ENCODE measurements at regions not wholly inside any gene's neighbourhood (a gene's known extent, or its start where the extent isn't known, plus 50 kb on each side); places are given as distances from the start of the nearest gene placed in this dataset.

DNA sequence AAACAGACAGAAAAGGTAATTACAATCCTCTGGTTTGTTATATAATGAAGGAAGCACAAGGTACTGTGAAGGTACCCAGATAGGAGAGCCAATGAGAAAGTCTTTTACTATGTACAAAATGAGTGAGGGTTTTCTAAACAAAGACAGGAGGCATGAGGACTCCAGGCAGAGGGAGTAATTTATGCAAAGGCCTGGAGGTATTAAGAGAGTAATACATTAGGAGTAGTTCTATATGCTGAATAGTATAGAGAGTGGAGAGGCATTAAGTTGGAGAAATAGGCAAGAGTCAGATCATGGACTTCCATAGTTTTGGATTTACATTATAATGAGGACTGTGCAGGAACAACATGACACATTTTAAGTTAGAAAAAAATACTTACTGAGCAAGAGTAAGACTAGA, 216.0 kb downstream of the SCG2 start:
- Histone ChIP-seq H3K4me2 (ENCODE audit: insufficient read depth, insufficient read length, low read length) (no peak overlapping the region), H4K20me1 (ENCODE audit: control insufficient read depth, insufficient read depth, insufficient read length) (no peaks in the 10 kb centered on the region), H3K4ac (ENCODE audit: low read depth, low read length) (no peak overlapping the region), H3K9me3 (ENCODE audit: control insufficient read depth, low read depth, low read length) (no peaks in the 10 kb centered on the region), H2BK5ac (ENCODE audit: insufficient read length, low read length) (no peak overlapping the region), H2BK120ac (ENCODE audit: low read depth, low read length, poor library complexity, severe bottlenecking) (no peak overlapping the region), H3K4me1 (ENCODE audit: insufficient read depth, low read length) (no peaks in the 10 kb centered on the region), H3T11ph (ENCODE audit: low read length) (no peak overlapping the region), H2BK12ac (ENCODE audit: insufficient read length, low read depth, low read length) (no peak overlapping the region), H3K27ac (ENCODE audit: insufficient read length, low read depth, low read length) (no peak overlapping the region), H3K9ac (ENCODE audit: extremely low read depth, insufficient read length, low read length) (no peak overlapping the region), H3K79me2 (ENCODE audit: insufficient read depth, low read length) (no peaks in the 10 kb centered on the region), H3K56ac (ENCODE audit: insufficient read length, low read depth, low read length) (no peak overlapping the region), H2BK15ac (ENCODE audit: low read depth, low read length) (no peak overlapping the region), H3K18ac (ENCODE audit: insufficient read length, low read depth, low read length) (no peak overlapping the region), H3K14ac (ENCODE audit: insufficient read depth, low read length) (no peak overlapping the region), H3K23ac (ENCODE audit: insufficient read length, low read depth, low read length) (no peak overlapping the region), H2BK20ac (ENCODE audit: low read depth, low read length, poor library complexity, severe bottlenecking) (no peak overlapping the region), H4K5ac (ENCODE audit: insufficient read length, low read depth, low read length) (no peak overlapping the region), H2AFZ (ENCODE audit: low read length) (no peak overlapping the region), H3K23me2 (ENCODE audit: insufficient read length, low read depth, low read length, poor library complexity, severe bottlenecking) (no peaks in the 10 kb centered on the region), H4K91ac (ENCODE audit: insufficient read length, low read depth, low read length) (no peak overlapping the region), H3K79me1 (ENCODE audit: insufficient read depth, low read depth, low read length, poor library complexity, severe bottlenecking) (no peaks in the 10 kb centered on the region), H2AK5ac (ENCODE audit: insufficient read length, low read length) (no peak overlapping the region), H3K27me3 (ENCODE audit: insufficient read depth, low read length) (no peaks in the 10 kb centered on the region), H4K8ac (replicated peaks; ENCODE audit: insufficient read length, low read depth, low read length) (no peak overlapping the region)
- TF ChIP-seq, protein P1, sequence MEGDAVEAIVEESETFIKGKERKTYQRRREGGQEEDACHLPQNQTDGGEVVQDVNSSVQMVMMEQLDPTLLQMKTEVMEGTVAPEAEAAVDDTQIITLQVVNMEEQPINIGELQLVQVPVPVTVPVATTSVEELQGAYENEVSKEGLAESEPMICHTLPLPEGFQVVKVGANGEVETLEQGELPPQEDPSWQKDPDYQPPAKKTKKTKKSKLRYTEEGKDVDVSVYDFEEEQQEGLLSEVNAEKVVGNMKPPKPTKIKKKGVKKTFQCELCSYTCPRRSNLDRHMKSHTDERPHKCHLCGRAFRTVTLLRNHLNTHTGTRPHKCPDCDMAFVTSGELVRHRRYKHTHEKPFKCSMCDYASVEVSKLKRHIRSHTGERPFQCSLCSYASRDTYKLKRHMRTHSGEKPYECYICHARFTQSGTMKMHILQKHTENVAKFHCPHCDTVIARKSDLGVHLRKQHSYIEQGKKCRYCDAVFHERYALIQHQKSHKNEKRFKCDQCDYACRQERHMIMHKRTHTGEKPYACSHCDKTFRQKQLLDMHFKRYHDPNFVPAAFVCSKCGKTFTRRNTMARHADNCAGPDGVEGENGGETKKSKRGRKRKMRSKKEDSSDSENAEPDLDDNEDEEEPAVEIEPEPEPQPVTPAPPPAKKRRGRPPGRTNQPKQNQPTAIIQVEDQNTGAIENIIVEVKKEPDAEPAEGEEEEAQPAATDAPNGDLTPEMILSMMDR (conservative IDR thresholded peaks at IDR 0.05): no peak
- H3K27me3 Mint-ChIP-seq (ENCODE audit: low read depth): no peaks in the 10 kb centered on the region
- no peak overlapping the region for H3K27ac Mint-ChIP-seq
- H3K36me3 Mint-ChIP-seq (ENCODE audit: insufficient read depth in 1 of 3, low read depth in 3 of 3): no peaks in the 10 kb centered on the region
- H3K4me1 Mint-ChIP-seq: no peaks in the 10 kb centered on the region
- no peak for DNase-seq
- no peaks in the 10 kb centered on the region for H3K9me3 Mint-ChIP-seq
- no peak overlapping the region for H3K4me3 Mint-ChIP-seq

Data from H9 (cell line).